Osteocyte (in vitro differentiated cells): ENCODE measurements at regions not wholly inside any gene's neighbourhood (a gene's known extent, or its start where the extent isn't known, plus 50 kb on each side); places are given as distances from the start of the nearest gene placed in this dataset.

Experiments
- DNase-seq: peaks from one replicate; pipeline ENCODE4 v3.0.0; 2021; ENCODE audit warnings: mixed read lengths; ENCODE audit not compliant: unreplicated experiment; ENCODE audit errors: extremely low spot score
- H3K27ac Mint-ChIP-seq: one replicate; pipeline ENCODE4 v1.8.0; 2021; ENCODE audit warnings: mild to moderate bottlenecking, mixed read lengths; ENCODE audit not compliant: unreplicated experiment
- H3K27me3 Mint-ChIP-seq: one replicate; pipeline ENCODE4 v1.8.0; 2021; ENCODE audit warnings: mixed read lengths; ENCODE audit not compliant: unreplicated experiment
- H3K36me3 Mint-ChIP-seq: one replicate; pipeline ENCODE4 v1.8.0; 2021; ENCODE audit warnings: mixed read lengths; ENCODE audit not compliant: unreplicated experiment
- H3K4me1 Mint-ChIP-seq: one replicate; pipeline ENCODE4 v1.8.0; 2021; ENCODE audit warnings: mixed read lengths; ENCODE audit not compliant: unreplicated experiment
- H3K4me3 Mint-ChIP-seq: one replicate; pipeline ENCODE4 v1.8.0; 2021; ENCODE audit warnings: mild to moderate bottlenecking, moderate library complexity, mixed read lengths; ENCODE audit not compliant: unreplicated experiment
- H3K9me3 Mint-ChIP-seq: one replicate; pipeline ENCODE4 v1.8.0; 2021; ENCODE audit warnings: mixed read lengths; ENCODE audit not compliant: unreplicated experiment
- CTCF ChIP-seq: fragments of 200-600 bp; sonication (generic); IDR thresholded peaks from 2 replicates; pipeline ENCODE4 v1.5.0; 2021; ENCODE audit warnings: antibody characterized with exemption, mild to moderate bottlenecking, moderate library complexity

DNA sequence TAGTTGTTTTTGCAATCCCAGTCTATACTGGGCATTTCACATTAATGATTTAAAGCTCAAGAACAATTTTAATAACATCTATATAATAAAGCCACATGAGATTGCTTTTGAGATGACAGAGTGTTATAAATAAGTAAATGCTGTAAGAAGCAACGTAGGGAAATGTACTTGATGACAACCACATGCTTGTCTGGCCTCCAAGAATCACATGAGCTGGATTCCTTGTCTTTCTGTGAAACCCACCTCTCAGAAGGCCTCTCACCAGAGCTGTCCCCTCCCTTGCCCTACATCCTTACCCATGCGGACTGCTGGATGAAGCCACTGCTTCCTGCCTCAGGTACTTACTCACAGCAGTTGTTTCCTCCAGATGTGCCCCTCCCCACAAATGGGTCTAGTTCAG lies 145.1 kb upstream of the CTTNBP2NL start:
- H3K9me3 Mint-ChIP-seq = no peaks in the 10 kb centered on the region
- no peak for DNase-seq
- no peak for TF ChIP-seq CTCF
- no peak overlapping the region for H3K27ac Mint-ChIP-seq
- H3K4me1 Mint-ChIP-seq = peaks cover 13% of the 10 kb centered on the region
- no peaks in the 10 kb centered on the region for H3K36me3 Mint-ChIP-seq
- peaks cover 4% of the 10 kb centered on the region for H3K27me3 Mint-ChIP-seq
- no peak overlapping the region for H3K4me3 Mint-ChIP-seq

DNA sequence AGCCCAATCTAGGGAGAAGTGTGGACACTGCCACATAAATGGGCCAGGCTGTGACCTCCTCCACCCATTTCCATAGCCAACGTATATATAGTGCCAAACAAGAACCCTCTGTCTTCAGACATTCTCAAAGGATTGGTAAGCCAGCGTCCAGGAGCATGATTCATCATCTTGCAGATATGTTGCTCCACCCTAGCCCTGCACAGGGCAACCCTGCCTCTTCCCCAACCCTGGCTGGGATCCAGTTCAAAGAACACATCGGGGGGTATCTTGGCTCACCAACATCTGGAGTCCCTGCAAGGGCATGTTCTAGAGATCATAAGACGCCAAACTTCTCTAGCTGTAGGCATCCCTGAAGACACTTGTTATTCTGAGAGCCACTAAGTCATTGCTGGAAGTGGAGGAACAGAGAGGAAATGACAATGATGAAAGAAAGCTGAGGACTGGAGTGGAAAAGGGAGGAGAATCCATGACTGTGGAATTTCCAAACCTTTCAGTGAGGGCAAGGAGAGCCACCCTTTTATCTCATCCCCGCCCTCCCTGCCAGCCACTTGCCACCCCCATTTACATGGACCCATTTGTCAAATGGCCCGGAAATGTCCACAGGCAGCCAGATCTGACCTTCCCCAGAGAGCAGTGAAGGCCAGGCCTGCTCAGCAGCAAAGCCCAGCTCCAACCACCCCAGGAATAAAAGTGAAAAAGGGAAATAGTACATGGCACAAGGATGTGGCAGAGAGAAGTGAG lies 144.1 kb upstream of the CTTNBP2NL start:
- DNase-seq = no peak
- Mint-ChIP-seq H3K9me3 (no peaks in the 10 kb centered on the region), H3K4me1 (peaks cover 13% of the 10 kb centered on the region), H3K27ac (no peak overlapping the region), H3K36me3 (no peaks in the 10 kb centered on the region), H3K4me3 (no peak overlapping the region), H3K27me3 (peaks cover 4% of the 10 kb centered on the region)
- no peak for TF ChIP-seq CTCF

DNA sequence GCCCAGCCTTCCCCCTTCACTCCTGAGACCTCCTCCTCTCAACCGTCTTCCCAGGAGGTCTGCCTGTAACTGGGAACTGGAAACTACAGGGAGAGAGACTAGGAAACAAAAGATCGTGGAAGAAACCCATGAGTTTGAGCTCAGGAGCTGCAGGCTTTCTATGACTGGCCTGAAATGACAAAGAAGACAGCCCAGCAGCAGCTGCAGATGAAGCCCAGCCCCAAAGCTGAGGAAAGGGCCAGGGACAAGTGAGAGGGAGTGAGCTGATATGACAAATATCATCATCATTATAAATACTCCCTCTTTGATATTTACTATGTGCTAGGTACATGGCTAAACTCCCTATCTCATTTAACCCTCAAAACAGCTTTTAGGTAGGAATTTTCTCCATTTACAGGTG lies 142.6 kb upstream of the CTTNBP2NL start:
- no peak for DNase-seq
- H3K4me3 Mint-ChIP-seq = no peak overlapping the region
- H3K4me1 Mint-ChIP-seq = peaks cover 13% of the 10 kb centered on the region
- no peaks in the 10 kb centered on the region for H3K9me3 Mint-ChIP-seq
- TF ChIP-seq CTCF = no peak
- no peaks in the 10 kb centered on the region for H3K36me3 Mint-ChIP-seq
- H3K27ac Mint-ChIP-seq = no peak overlapping the region
- peaks cover 4% of the 10 kb centered on the region for H3K27me3 Mint-ChIP-seq

GRCh38 chr1:112255080-112255479 lies 140.9 kb upstream of the CTTNBP2NL start:
- no peak for DNase-seq
- H3K4me3 Mint-ChIP-seq = no peak overlapping the region
- TF ChIP-seq CTCF = no peak

GRCh38 chr1:112256411-112256810 lies 139.6 kb upstream of the CTTNBP2NL start:
- H3K27ac Mint-ChIP-seq = no peak overlapping the region
- H3K4me3 Mint-ChIP-seq = no peak overlapping the region

More at GRCh38 chr1:112255080-112255479, 140.9 kb upstream of the CTTNBP2NL start:
- H3K36me3 Mint-ChIP-seq = no peaks in the 10 kb centered on the region
- peaks cover 4% of the 10 kb centered on the region for H3K27me3 Mint-ChIP-seq
- H3K9me3 Mint-ChIP-seq = no peaks in the 10 kb centered on the region
- no peak overlapping the region for H3K27ac Mint-ChIP-seq
- peaks cover 13% of the 10 kb centered on the region for H3K4me1 Mint-ChIP-seq

More at GRCh38 chr1:112256411-112256810, 139.6 kb upstream of the CTTNBP2NL start:
- Mint-ChIP-seq H3K4me1 (peaks cover 9% of the 10 kb centered on the region), H3K9me3 (no peaks in the 10 kb centered on the region), H3K27me3 (peaks cover 5% of the 10 kb centered on the region), H3K36me3 (no peaks in the 10 kb centered on the region)
- TF ChIP-seq CTCF = no peak
- no peak for DNase-seq
